Motor neuron (in vitro differentiated cells): ENCODE measurements at regions not wholly inside any gene's neighbourhood (a gene's known extent, or its start where the extent isn't known, plus 50 kb on each side); places are given as distances from the start of the nearest gene placed in this dataset.
"Not testable (repeated sequence)": the region's sequence is repeated elsewhere in the genome, so short reads cannot be mapped to it uniquely, and the experiment has no call there.

ENCODE experiments used
- ATAC-seq, 8 experiments: fragments of 200-7000 bp; cut with Tn5 transposase; replicated peaks in 6 of 8; 2 replicates each; pipeline ENCODE4 v1.8.0; 2021; ENCODE audit warnings: mild to moderate bottlenecking in 8 of 8, moderate library complexity in 8 of 8
- H3K27ac ChIP-seq, 2 donors: fragments of 250-450 bp; sonication (Bioruptor Pico); 2 replicates each; pipeline ENCODE4 v1.9.0; 2021; ENCODE audit warnings: antibody characterized with exemption in 2 of 2, mild to moderate bottlenecking in 2 of 2, moderate library complexity in 1 of 2
- H3K4me1 ChIP-seq, 2 donors: fragments of 250-450 bp; sonication (Bioruptor Pico); replicated peaks in 1 of 2; 2 replicates each; pipeline ENCODE4 v1.6.1; 2021; ENCODE audit warnings: antibody characterized with exemption in 2 of 2, mild to moderate bottlenecking in 2 of 2, moderate library complexity in 1 of 2
- H3K4me3 ChIP-seq, 5 donors: fragments of 250-450 bp; sonication (Bioruptor Pico); 2 replicates each; pipeline ENCODE4 v1.9.0; 2021; ENCODE audit warnings: antibody characterized with exemption in 5 of 5, mild to moderate bottlenecking in 5 of 5, moderate library complexity in 4 of 5
- WGBS, 10 experiments: fragments of 450-650 bp; shearing (Covaris generic); methylation state at CpG; one replicate each; pipeline ENCODE4 v1.0.0; 2022; 5-methylcytosine and 5-hydroxymethylcytosine counted together
- in situ Hi-C, 9 experiments: fragments of 400-800 bp; cut with MboI; loops; one replicate each; pipeline ENCODE4 v1.15.0; 2021; ENCODE audit warnings: low sequenced_read_pairs in 9 of 9, low pct_unique_long_range_greater_than_20kb in 2 of 9; ENCODE audit not compliant: unreplicated experiment in 9 of 9

GRCh38 chr9:86629530-86629929 lies 275.3 kb upstream of the TUT7 start:
- H3K4me3 ChIP-seq, result no peak overlapping the region
- WGBS, 10 experiments, result 69 to 100% (median 83%) methylated on average over 1 to 3 of the region's 3 CpGs; no CpG with 5 or more reads in 5 of the 10 experiments
- H3K27ac ChIP-seq, result no peak overlapping the region
- H3K4me1 ChIP-seq, result peaks cover 0 to 7% of the 10 kb centered on the region in 2 donors
- in situ Hi-C loops, result loop anchor here in 2 of 9 experiments (25.0 kb wide), 4 partner anchors 158 to 708 kb away; partner anchors contain the start of gene GAS1 (in 1 of the 2)
- no peak for ATAC-seq

GRCh38 chr9:86626802-86627201 lies 272.6 kb upstream of the TUT7 start:
- H3K27ac ChIP-seq, result no peak overlapping the region
- no peak for ATAC-seq
- in situ Hi-C loops, result loop anchor here in 2 of 9 experiments (25.0 kb wide), 4 partner anchors 160 to 710 kb away; partner anchors contain the start of gene GAS1 (in 1 of the 2)
- H3K4me3 ChIP-seq, result no peak overlapping the region
- peaks cover 0 to 7% of the 10 kb centered on the region in 2 donors for H3K4me1 ChIP-seq
- 51 to 93% (median 85%) methylated on average over 2 to 5 of the region's 5 CpGs for WGBS, 10 experiments

- Histone ChIP-seq H3K4me3 (no peak overlapping the region), H3K27ac (no peak overlapping the region), H3K4me1 (peaks cover 0 to 7% of the 10 kb centered on the region in 2 donors)
- 4 to 76% (median 47%) methylated on average over 1 to 5 of the region's 5 CpGs; no CpG with 5 or more reads in 2 of the 10 experiments for WGBS, 10 experiments
- in situ Hi-C loops, result loop anchor here in 2 of 9 experiments (25.0 kb wide), 4 partner anchors 163 to 713 kb away; partner anchors contain the start of gene GAS1 (in 1 of the 2)
- ATAC-seq, result no peak
These were observed 270.4 kb upstream of the TUT7 start for GRCh38 chr9:86624630-86625029.

GRCh38 chr9:86614871-86615849 lies 260.9 kb upstream of the TUT7 start:
- 37 to 86% (median 67%) methylated on average over 1 to 5 of the region's 6 CpGs; no CpG with 5 or more reads in 3 of the 10 experiments for WGBS, 10 experiments
- Histone ChIP-seq H3K4me1 (peaks cover 0 to 2% of the 10 kb centered on the region in 2 donors), H3K4me3 (no peak overlapping the region), H3K27ac (no peak overlapping the region)
- in situ Hi-C loops, result no loop called here
- ATAC-seq, result peak in 4 of 8 experiments; percentile 16 to 72 (median 60)

GRCh38 chr9:86613943-86614342 lies 259.7 kb upstream of the TUT7 start:
- 88 to 100% (median 94%) methylated on average over 1 to 5 of the region's 5 CpGs for WGBS, 10 experiments
- H3K27ac ChIP-seq, result no peak overlapping the region
- no peak overlapping the region for H3K4me3 ChIP-seq
- in situ Hi-C loops, result no loop called here
- H3K4me1 ChIP-seq, result peaks cover 0 to 2% of the 10 kb centered on the region in 2 donors
- no peak for ATAC-seq

- ATAC-seq, H3K27ac ChIP-seq, in situ Hi-C loops, H3K4me3 ChIP-seq, H3K4me1 ChIP-seq: not testable (repeated sequence)
- 87 to 100% (median 90%) methylated on average over 2 to 10 of the region's 27 CpGs; no CpG with 5 or more reads in 7 of the 10 experiments for WGBS, 10 experiments
These were observed 257.3 kb upstream of the TUT7 start for GRCh38 chr9:86611534-86611933.

GRCh38 chr9:86605303-86605702 lies 251.1 kb upstream of the TUT7 start:
- no peak for ATAC-seq
- in situ Hi-C loops, result no loop called here
- H3K4me3 ChIP-seq, result no peak overlapping the region
- 0 to 63% (median 39%) methylated on average over 1 to 3 of the region's 3 CpGs; no CpG with 5 or more reads in 2 of the 10 experiments for WGBS, 10 experiments
- H3K4me1 ChIP-seq, result peaks cover 0 to 2% of the 10 kb centered on the region in 2 donors
- H3K27ac ChIP-seq, result no peak overlapping the region

GRCh38 chr9:86604741-86605140 lies 250.5 kb upstream of the TUT7 start:
- in situ Hi-C loops, result no loop called here
- Histone ChIP-seq H3K27ac (no peak overlapping the region), H3K4me1 (peaks cover 0 to 4% of the 10 kb centered on the region in 2 donors), H3K4me3 (no peak overlapping the region)
- ATAC-seq, result no peak

- peak in 2 of 8 experiments; percentile 12 to 43 for ATAC-seq
- no peak overlapping the region for H3K4me3 ChIP-seq
- no peak overlapping the region for H3K27ac ChIP-seq
- H3K4me1 ChIP-seq, result peaks cover 13 to 14% of the 10 kb centered on the region in 2 donors
- in situ Hi-C loops, result no loop called here
These were observed 248.5 kb upstream of the TUT7 start for GRCh38 chr9:86602715-86603114.

- WGBS, 10 experiments, result 67 to 100% (median 90%) methylated on average over 1 to 3 of the region's 3 CpGs
- Histone ChIP-seq H3K4me1 (peaks cover 13 to 14% of the 10 kb centered on the region in 2 donors), H3K4me3 (no peak overlapping the region), H3K27ac (no peak overlapping the region)
- ATAC-seq, result no peak
- in situ Hi-C loops, result no loop called here
These were observed 247.5 kb upstream of the TUT7 start for GRCh38 chr9:86601697-86602096.

GRCh38 chr9:86600977-86601376 lies 246.8 kb upstream of the TUT7 start:
- Histone ChIP-seq H3K4me3 (no peak overlapping the region), H3K27ac (no peak overlapping the region), H3K4me1 (peaks cover 13 to 14% of the 10 kb centered on the region in 2 donors)
- in situ Hi-C loops, result no loop called here
- WGBS, 10 experiments, result 67 to 100% (median 81%) methylated on average over 1 to 3 of the region's 3 CpGs; no CpG with 5 or more reads in 2 of the 10 experiments
- no peak for ATAC-seq

GRCh38 chr9:86600291-86600690 lies 246.1 kb upstream of the TUT7 start:
- no peak overlapping the region for H3K27ac ChIP-seq
- WGBS, 10 experiments, result 0 to 80% (median 40%) methylated on average over 1 to 3 of the region's 3 CpGs; no CpG with 5 or more reads in 1 of the 10 experiments
- H3K4me1 ChIP-seq, result peaks cover 13 to 14% of the 10 kb centered on the region in 2 donors
- ATAC-seq, result peak in 2 of 8 experiments; percentile 38 to 55
- H3K4me3 ChIP-seq, result no peak overlapping the region
- in situ Hi-C loops, result no loop called here

GRCh38 chr9:86599561-86599960 lies 245.4 kb upstream of the TUT7 start:
- peak in 1 of 8 experiments; percentile 21 for ATAC-seq
- WGBS, 10 experiments, result 0 to 67% (median 17%) methylated on average over 1 of the region's 1 CpG; no CpG with 5 or more reads in 5 of the 10 experiments

More at GRCh38 chr9:86599561-86599960, 245.4 kb upstream of the TUT7 start:
- Histone ChIP-seq H3K4me3 (no peak overlapping the region), H3K4me1 (peaks cover 11 to 14% of the 10 kb centered on the region in 2 donors), H3K27ac (no peak overlapping the region)
- in situ Hi-C loops, result no loop called here
